PC-3 (cell line): ENCODE measurements at regions not wholly inside any gene's neighbourhood (a gene's known extent, or its start where the extent isn't known, plus 50 kb on each side); places are given as distances from the start of the nearest gene placed in this dataset.

ENCODE experiments used
- CTCF ChIP-seq: fragments of 300-600 bp; sonication (generic); conservative IDR thresholded peaks from 2 replicates; pipeline ENCODE4 v1.5.1; 2017; ENCODE audit warnings: antibody characterized with exemption, low read depth, mild to moderate bottlenecking, low read length
- EZH2 ChIP-seq: fragments of 300-600 bp; sonication (generic); IDR thresholded peaks from one replicate; pipeline ENCODE4 v1.6.1; 2017; ENCODE audit warnings: antibody characterized with exemption, mild to moderate bottlenecking, low read length; ENCODE audit not compliant: unreplicated experiment
- EZH2phosphoT487 ChIP-seq: fragments of 300-600 bp; sonication (generic); IDR thresholded peaks from 2 replicates; pipeline ENCODE4 v1.6.1; 2018; ENCODE audit warnings: mild to moderate bottlenecking, antibody characterized with exemption, low read length, borderline replicate concordance

- TF ChIP-seq EZH2phosphoT487 (no peak), CTCF (no peak), EZH2 (no peak)
Measured at GRCh38 chr10:57621466-57621865, 646.2 kb downstream of the IPMK start.
